Loucy (cell line): ENCODE measurements at regions not wholly inside any gene's neighbourhood (a gene's known extent, or its start where the extent isn't known, plus 50 kb on each side); places are given as distances from the start of the nearest gene placed in this dataset.

Source experiments
- H2AFZ ChIP-seq: fragments of 200-600 bp; sonication (generic); 2 replicates; pipeline ENCODE4 v1.6.0; 2016; ENCODE audit warnings: antibody characterized with exemption, mild to moderate bottlenecking, low read length, moderate library complexity
- H3F3A ChIP-seq: fragments of 200-600 bp; 2 replicates; pipeline ENCODE4 v1.6.0; 2016; ENCODE audit warnings: antibody characterized with exemption, low read depth, mild to moderate bottlenecking
- H3K27me3 ChIP-seq: fragments of 200-600 bp; sonication (generic); 2 replicates; pipeline ENCODE4 v1.6.1; 2014; ENCODE audit warnings: low read length, mild to moderate bottlenecking; ENCODE audit not compliant: insufficient read depth, poor library complexity, severe bottlenecking
- H3K36me3 ChIP-seq: fragments of 200-600 bp; sonication (generic); 2 replicates; pipeline ENCODE4 v1.6.1; 2016; ENCODE audit warnings: low read length; ENCODE audit not compliant: insufficient read depth
- H3K4me1 ChIP-seq: fragments of 200-600 bp; sonication (generic); 2 replicates; pipeline ENCODE4 v1.5.1; 2014; ENCODE audit warnings: low read length, mild to moderate bottlenecking; ENCODE audit not compliant: insufficient read depth, poor library complexity, severe bottlenecking
- H3K4me2 ChIP-seq: fragments of 200-600 bp; sonication (generic); 2 replicates; pipeline ENCODE4 v1.6.0; 2014; ENCODE audit warnings: antibody characterized with exemption, low read length, low read depth, mild to moderate bottlenecking; ENCODE audit not compliant: poor library complexity, severe bottlenecking
- H3K4me3 ChIP-seq: fragments of 200-600 bp; sonication (generic); 2 replicates; pipeline ENCODE4 v1.5.1; 2014; ENCODE audit warnings: low read length, mild to moderate bottlenecking, mixed read lengths; ENCODE audit not compliant: poor library complexity, severe bottlenecking
- H3K79me2 ChIP-seq: fragments of 200-600 bp; sonication (generic); 2 replicates; pipeline ENCODE4 v1.6.1; 2014; ENCODE audit warnings: low read length; ENCODE audit not compliant: insufficient read depth
- H3K9ac ChIP-seq: fragments of 200-600 bp; sonication (generic); 2 replicates; pipeline ENCODE4 v1.6.0; 2014; ENCODE audit warnings: mild to moderate bottlenecking, low read depth, low read length, moderate library complexity; ENCODE audit not compliant: poor library complexity, severe bottlenecking
- H3K9me2 ChIP-seq: fragments of 200-600 bp; sonication (generic); replicated peaks from 2 replicates; pipeline ENCODE4 v1.6.1; 2016; ENCODE audit warnings: low read depth, low read length, mixed read lengths
- H3K9me3 ChIP-seq: fragments of 200-600 bp; sonication (generic); 2 replicates; pipeline ENCODE4 v1.6.1; 2014; ENCODE audit warnings: mild to moderate bottlenecking, antibody characterized with exemption, low read length, low read depth; ENCODE audit not compliant: insufficient read depth
- H4K20me1 ChIP-seq: fragments of 200-600 bp; sonication (generic); 2 replicates; pipeline ENCODE4 v1.6.0; 2014; ENCODE audit warnings: antibody characterized with exemption, low read length, mild to moderate bottlenecking; ENCODE audit not compliant: insufficient read depth, poor library complexity, severe bottlenecking
- CTCF ChIP-seq: fragments of 200-600 bp; sonication (generic); conservative IDR thresholded peaks from 2 replicates; pipeline ENCODE4 v1.5.1; 2014; ENCODE audit warnings: mild to moderate bottlenecking, antibody characterized with exemption, low read length
- EZH2phosphoT487 ChIP-seq: fragments of 200-600 bp; IDR thresholded peaks from 2 replicates; pipeline ENCODE4 v1.6.1; 2018; ENCODE audit warnings: antibody characterized with exemption, mild to moderate bottlenecking, moderate library complexity, borderline replicate concordance

GRCh38 chr13:31050486-31051400, 111.0 kb downstream of the HSPH1 start:
- H3K4me2 ChIP-seq = no peak overlapping the region
- H3K9ac ChIP-seq = no peak overlapping the region
- no peaks in the 10 kb centered on the region for H4K20me1 ChIP-seq
- H3K4me1 ChIP-seq = peaks cover 11% of the 10 kb centered on the region
- no peaks in the 10 kb centered on the region for H3K79me2 ChIP-seq
- H2AFZ ChIP-seq = peak overlapping the region; percentile 61; the same call in 1 of the 2 replicates
- H3K27me3 ChIP-seq = no peaks in the 10 kb centered on the region
- no peaks in the 10 kb centered on the region for H3K9me2 ChIP-seq
- no peak overlapping the region for H3K4me3 ChIP-seq
- TF ChIP-seq CTCF = peak; percentile 27
- no peak for TF ChIP-seq EZH2phosphoT487
- no peaks in the 10 kb centered on the region for H3K9me3 ChIP-seq
- H3K36me3 ChIP-seq = no peaks in the 10 kb centered on the region
- H3F3A ChIP-seq = no peaks in the 10 kb centered on the region

- TF ChIP-seq CTCF (no peak), EZH2phosphoT487 (no peak)
- Histone ChIP-seq H3K79me2 (no peaks in the 10 kb centered on the region), H3K4me3 (no peak overlapping the region), H2AFZ (no peak overlapping the region), H3K36me3 (no peaks in the 10 kb centered on the region), H4K20me1 (no peaks in the 10 kb centered on the region), H3K4me2 (no peak overlapping the region), H3F3A (no peaks in the 10 kb centered on the region), H3K27me3 (no peaks in the 10 kb centered on the region), H3K9ac (no peak overlapping the region), H3K9me3 (no peaks in the 10 kb centered on the region), H3K4me1 (peaks cover 20% of the 10 kb centered on the region), H3K9me2 (no peaks in the 10 kb centered on the region)
Observed at GRCh38 chr13:31049833-31050232, 111.9 kb downstream of the HSPH1 start.

GRCh38 chr13:31049083-31049482, 112.6 kb downstream of the HSPH1 start:
- Histone ChIP-seq H3K9ac (no peak overlapping the region), H3F3A (no peaks in the 10 kb centered on the region), H3K36me3 (no peaks in the 10 kb centered on the region), H4K20me1 (no peaks in the 10 kb centered on the region), H3K4me1 (peaks cover 24% of the 10 kb centered on the region), H3K79me2 (no peaks in the 10 kb centered on the region), H3K4me2 (no peak overlapping the region), H2AFZ (no peak overlapping the region), H3K9me3 (no peaks in the 10 kb centered on the region), H3K9me2 (no peaks in the 10 kb centered on the region), H3K27me3 (no peaks in the 10 kb centered on the region), H3K4me3 (no peak overlapping the region)
- no peak for TF ChIP-seq CTCF
- TF ChIP-seq EZH2phosphoT487 = no peak
